GM19324 (cell line): ENCODE measurements at regions not wholly inside any gene's neighbourhood (a gene's known extent, or its start where the extent isn't known, plus 50 kb on each side); places are given as distances from the start of the nearest gene placed in this dataset.

Experiments used
- ATAC-seq: cut with Tn5 transposase; IDR thresholded peaks from one replicate; pipeline ENCODE4 v1.9.1; 2021; ENCODE audit warnings: mild to moderate bottlenecking, moderate library complexity; ENCODE audit not compliant: unreplicated experiment, low FRiP score

GRCh38 chr4:62804075-62804474 is 1603.9 kb downstream of the ADGRL3 start:
- no peak for ATAC-seq

DNA sequence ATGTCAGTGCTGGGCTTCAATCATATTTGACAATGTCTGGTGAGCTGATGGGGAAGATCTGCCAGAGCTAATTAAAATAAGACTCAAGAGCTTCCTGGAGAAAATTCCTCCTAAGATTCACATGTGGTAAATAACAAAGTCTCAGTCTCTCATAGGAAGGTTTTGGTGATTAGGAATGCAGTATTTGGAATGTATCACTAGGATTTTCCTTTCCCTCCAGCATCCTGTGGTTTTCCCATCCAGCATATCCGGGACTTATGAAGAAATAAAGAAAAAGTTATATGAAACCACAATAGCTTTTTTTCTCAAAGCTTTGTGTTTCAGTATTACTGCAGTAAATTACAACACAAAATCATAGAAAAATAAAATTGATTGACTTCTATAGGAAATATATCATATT is 1597.1 kb downstream of the ADGRL3 start:
- no peak for ATAC-seq

GRCh38 chr4:62791386-62791785 is 1591.3 kb downstream of the ADGRL3 start:
- ATAC-seq: no peak

- no peak for ATAC-seq
These were observed 1571.9 kb downstream of the ADGRL3 start for GRCh38 chr4:62771983-62772557.

DNA sequence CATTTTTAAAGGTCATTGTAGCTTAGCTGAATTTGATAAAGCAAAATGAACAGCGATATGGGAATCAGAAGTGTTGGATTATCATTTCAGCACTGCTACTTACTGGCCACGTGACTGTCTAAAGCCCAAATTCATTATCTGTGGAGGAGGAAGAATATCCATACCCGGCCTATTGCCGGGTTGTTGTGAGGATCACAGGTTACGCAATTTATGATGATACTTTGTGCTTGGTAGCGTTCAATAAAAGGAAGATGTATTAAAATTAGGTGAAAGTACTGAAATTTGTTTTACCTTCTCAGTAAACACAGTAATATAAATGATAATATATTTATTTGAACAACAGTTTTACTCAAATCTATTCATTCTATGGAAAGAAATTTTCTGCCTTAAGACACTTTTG is 1540.2 kb downstream of the ADGRL3 start:
- no peak for ATAC-seq

- no peak for ATAC-seq
These were observed 1517.0 kb downstream of the ADGRL3 start for GRCh38 chr4:62717154-62717553.

DNA sequence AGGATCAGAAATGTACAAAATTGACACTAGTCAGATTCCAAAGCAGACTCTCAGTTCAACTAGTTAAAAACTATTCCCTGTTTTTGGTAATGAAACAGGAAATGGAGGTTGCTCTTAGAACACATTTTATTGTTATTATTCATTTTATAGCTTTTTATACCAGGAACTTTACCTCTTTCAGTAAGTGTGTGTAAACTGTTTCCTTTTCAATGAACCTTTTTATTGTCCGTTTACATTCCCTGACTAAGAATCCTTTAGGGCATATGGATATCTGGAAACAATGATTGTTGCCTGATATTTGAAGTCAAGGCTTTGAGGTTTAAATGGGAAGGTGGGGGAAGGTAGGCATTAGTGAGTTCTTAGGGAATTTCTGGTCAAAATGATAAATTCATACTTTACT is 1511.4 kb downstream of the ADGRL3 start:
- ATAC-seq: no peak

GRCh38 chr4:62709618-62710252 is 1509.6 kb downstream of the ADGRL3 start:
- no peak for ATAC-seq

DNA sequence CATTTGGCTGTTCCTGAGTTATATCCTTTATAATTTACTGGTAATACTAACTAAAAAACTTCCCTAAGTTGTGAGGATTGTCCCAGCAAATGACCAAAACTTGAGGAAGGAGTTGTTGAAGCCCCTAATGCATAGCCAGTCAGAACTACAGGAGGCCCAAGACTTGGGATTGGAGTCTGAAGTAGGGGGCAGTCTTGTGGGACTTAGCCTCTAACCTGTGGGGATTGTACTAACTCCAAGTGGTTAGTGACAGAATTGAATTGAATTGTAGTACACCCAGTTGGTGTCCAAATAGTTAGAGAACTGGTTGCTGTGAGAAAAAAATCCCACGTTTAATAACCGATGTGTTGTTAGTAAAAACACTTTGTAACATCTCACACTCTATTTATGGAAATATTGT is 1506.3 kb downstream of the ADGRL3 start:
- no peak for ATAC-seq

GRCh38 chr4:62683799-62684566 is 1483.9 kb downstream of the ADGRL3 start:
- no peak for ATAC-seq

DNA sequence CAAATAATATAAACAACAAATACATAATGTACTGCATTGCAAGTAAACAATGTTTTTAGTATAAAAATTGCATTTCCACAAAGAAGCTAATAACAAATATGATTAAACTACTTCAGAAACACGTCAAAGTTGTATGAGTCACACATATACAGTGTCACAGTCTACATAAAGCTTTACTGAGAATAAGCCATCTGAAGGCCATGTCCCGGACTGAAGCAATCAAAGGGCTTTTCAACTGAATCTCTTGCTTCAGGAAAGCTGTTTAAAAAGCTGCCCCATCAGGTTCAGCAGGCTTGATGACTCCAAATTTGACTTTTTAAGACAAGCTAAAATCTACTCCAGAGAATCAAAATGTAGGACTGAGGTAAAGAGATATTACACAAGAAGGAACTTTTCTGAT is 1476.8 kb downstream of the ADGRL3 start:
- ATAC-seq: no peak

GRCh38 chr4:62670514-62670913 is 1470.4 kb downstream of the ADGRL3 start:
- ATAC-seq: no peak

DNA sequence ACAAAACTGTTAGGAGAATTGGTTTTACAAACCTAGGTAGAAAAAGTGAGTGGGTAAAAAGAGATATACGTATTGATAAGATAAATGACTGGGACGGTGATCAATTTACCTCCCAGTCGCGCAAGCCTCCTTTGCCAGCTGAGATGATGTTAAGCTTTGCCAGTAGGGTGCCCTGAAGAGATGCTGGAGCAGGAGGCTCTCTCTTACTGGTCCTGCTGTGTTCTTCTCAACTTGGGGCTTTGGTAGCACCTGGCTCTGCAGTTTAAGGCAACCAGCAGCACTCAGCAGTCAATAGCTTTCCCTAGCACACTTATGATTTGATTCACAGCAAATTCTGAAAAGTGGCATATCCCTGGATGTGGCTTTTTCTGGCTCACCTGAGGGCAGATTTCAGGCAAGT is 1461.7 kb downstream of the ADGRL3 start:
- ATAC-seq: no peak

DNA sequence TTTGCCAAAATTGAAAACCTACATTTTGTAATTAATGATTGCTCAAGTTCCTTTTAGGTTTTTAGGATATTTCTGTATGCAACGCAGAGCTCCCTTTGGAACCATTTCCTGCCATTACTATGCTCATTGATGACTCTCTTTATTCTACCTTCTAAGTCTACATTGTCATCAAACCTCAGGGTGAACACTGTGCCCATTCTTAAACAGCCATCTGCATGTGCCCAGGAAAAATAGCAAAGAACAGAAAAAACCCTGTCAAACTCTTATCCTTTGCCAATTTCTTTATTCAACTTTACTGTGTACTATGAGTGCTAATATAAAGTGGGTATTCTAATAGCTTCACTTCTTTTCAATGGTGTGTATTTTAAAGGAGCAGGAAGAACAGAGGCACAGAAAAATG is 1455.9 kb downstream of the ADGRL3 start:
- no peak for ATAC-seq

GRCh38 chr4:62644372-62644771 is 1444.2 kb downstream of the ADGRL3 start:
- ATAC-seq: no peak

DNA sequence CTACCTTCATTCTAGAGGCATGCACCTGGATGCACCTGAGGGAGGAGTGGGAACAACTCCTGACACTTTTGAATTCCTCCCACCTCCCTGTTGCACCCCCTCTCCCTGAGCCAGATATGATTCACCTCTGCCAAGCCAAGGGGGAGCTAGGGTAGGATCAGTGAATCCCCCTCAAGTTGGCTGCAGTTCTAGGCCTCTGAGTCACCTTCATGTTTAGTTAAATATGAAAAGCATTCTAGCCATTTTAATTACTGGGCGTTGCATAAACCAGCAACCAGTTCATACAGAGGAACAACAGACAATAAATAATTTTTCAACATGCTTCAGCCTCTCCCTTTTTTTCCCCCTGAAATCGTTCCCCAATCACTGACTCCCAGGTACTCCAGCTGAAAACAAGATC is 1440.2 kb downstream of the ADGRL3 start:
- ATAC-seq: no peak

- ATAC-seq: no peak
These were observed 1427.5 kb downstream of the ADGRL3 start for GRCh38 chr4:62627671-62628070.

GRCh38 chr4:62627141-62627540 is 1427.0 kb downstream of the ADGRL3 start:
- ATAC-seq: no peak

DNA sequence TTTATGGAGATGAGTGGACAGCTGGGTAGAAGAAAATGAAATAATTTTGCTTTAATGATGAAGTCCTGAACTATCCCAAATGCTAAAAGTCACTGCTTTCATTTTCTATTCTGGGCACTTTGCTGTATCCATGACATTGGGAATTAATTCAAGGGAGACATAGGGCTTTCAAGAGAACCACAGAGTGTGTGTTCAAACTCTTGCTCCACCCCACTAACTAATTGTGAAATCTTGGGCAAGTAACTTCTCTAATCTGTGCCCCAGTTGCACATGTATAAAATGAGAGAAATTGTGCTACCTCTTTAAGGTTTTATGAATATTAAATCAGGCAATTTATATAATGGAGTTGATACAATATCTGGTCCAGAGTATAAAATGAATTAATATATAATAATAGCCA is 1422.0 kb downstream of the ADGRL3 start:
- ATAC-seq: no peak

GRCh38 chr4:62619971-62620370 is 1419.8 kb downstream of the ADGRL3 start:
- ATAC-seq: no peak

GRCh38 chr4:62618042-62618441 is 1417.9 kb downstream of the ADGRL3 start:
- no peak for ATAC-seq

DNA sequence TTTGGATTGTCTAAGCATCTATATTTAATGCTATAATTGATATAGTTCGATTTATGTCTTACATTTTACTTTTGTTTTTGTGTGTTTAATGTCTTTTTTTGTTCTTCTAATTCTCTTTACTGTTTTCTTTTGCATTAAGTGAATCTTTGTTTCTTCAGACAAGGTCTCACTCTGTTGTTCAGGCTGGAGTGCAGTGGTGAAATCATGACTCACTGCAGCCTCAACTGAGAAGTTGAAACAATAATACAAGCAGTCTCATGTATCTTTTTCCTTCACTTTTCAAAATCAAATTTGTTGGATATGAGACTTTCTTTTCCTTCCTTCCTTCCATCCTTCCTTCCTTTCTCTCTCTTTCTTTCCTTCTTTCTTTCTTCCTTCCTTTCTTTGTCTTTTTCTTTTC is 1401.6 kb downstream of the ADGRL3 start:
- no peak for ATAC-seq
